Endothelial cell of umbilical vein (primary cell): ENCODE measurements at regions not wholly inside any gene's neighbourhood (a gene's known extent, or its start where the extent isn't known, plus 50 kb on each side); places are given as distances from the start of the nearest gene placed in this dataset.

ENCODE experiments used
- CTCF ChIP-seq, 2 donors: IDR thresholded peaks; 1 replicate in 1 of 2; 2 replicates in 1 of 2; pipeline ENCODE4 v1.5.1; 2011; ENCODE audit warnings: low read length in 2 of 2, mild to moderate bottlenecking in 2 of 2, moderate library complexity in 2 of 2, control low read depth in 1 of 2, inconsistent platforms in 1 of 2, low read depth in 1 of 2; ENCODE audit not compliant: insufficient read depth in 1 of 2; ENCODE audit errors: extremely low read depth in 1 of 2
- EZH2 ChIP-seq: IDR thresholded peaks from 2 replicates; pipeline ENCODE4 v1.6.1; 2012; ENCODE audit warnings: borderline replicate concordance, low read depth, mild to moderate bottlenecking, moderate library complexity, low read length, inconsistent platforms; ENCODE audit not compliant: severe bottlenecking
- FOS ChIP-seq: IDR thresholded peaks from 2 replicates; pipeline ENCODE4 v1.6.1; 2011; ENCODE audit warnings: mild to moderate bottlenecking, low read length, moderate library complexity, borderline replicate concordance; ENCODE audit not compliant: insufficient read depth
- JUN ChIP-seq: IDR thresholded peaks from 2 replicates; pipeline ENCODE4 v1.6.1; 2011; ENCODE audit warnings: borderline replicate concordance, low read depth; ENCODE audit not compliant: insufficient read length, insufficient read depth
- MAX ChIP-seq: IDR thresholded peaks from 2 replicates; pipeline ENCODE4 v1.6.1; 2011; ENCODE audit not compliant: insufficient read depth, insufficient read length
- MYC ChIP-seq: IDR thresholded peaks from one replicate; pipeline ENCODE4 v1.6.1; 2011; ENCODE audit warnings: mild to moderate bottlenecking, low read depth, low read length
- POLR2A ChIP-seq: IDR thresholded peaks from 2 replicates; pipeline ENCODE4 v1.6.1; 2012; ENCODE audit warnings: low read depth, mild to moderate bottlenecking, control low read depth, low read length

GRCh38 chr2:238682536-238682935 is 165.3 kb upstream of the TWIST2 start:
- TF ChIP-seq CTCF (IDR thresholded peaks at IDR 0.05; ENCODE audit: extremely low read depth in 1 of 2, insufficient read depth in 1 of 2, low read depth in 1 of 2, low read length in 2 of 2) (no peak), POLR2A (no peak), EZH2 (no peak), FOS (no peak), MAX (no peak), MYC (no peak), JUN (no peak)
